ENCODE measurements at regions not wholly inside any gene's neighbourhood (a gene's known extent, or its start where the extent isn't known, plus 50 kb on each side); places are given as distances from the start of the nearest gene placed in this dataset.

DNA sequence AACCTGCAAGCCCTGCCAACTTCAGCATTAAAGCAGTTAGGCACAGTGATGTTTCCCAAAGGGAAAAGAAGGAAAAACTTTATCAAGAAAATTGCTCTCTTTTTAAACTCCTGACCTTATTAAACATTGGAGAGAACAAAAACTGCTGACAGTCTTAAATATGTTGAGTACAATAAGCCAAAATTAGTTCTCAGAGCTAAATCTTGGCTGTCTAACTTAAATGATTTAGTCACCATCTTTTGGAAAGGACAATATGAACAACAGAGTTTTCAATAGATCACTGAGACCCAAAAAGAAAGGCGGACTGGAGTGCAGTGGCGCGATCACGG, 70.8 kb downstream of the DUSP6 start:
- TF ChIP-seq, protein P1, sequence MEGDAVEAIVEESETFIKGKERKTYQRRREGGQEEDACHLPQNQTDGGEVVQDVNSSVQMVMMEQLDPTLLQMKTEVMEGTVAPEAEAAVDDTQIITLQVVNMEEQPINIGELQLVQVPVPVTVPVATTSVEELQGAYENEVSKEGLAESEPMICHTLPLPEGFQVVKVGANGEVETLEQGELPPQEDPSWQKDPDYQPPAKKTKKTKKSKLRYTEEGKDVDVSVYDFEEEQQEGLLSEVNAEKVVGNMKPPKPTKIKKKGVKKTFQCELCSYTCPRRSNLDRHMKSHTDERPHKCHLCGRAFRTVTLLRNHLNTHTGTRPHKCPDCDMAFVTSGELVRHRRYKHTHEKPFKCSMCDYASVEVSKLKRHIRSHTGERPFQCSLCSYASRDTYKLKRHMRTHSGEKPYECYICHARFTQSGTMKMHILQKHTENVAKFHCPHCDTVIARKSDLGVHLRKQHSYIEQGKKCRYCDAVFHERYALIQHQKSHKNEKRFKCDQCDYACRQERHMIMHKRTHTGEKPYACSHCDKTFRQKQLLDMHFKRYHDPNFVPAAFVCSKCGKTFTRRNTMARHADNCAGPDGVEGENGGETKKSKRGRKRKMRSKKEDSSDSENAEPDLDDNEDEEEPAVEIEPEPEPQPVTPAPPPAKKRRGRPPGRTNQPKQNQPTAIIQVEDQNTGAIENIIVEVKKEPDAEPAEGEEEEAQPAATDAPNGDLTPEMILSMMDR (conservative IDR thresholded peaks at IDR 0.05), result no peak
- TF ChIP-seq EZH2 (IDR thresholded peaks at IDR 0.05; ENCODE audit: low read depth), result no peak
